ENCODE measurements at regions not wholly inside any gene's neighbourhood (a gene's known extent, or its start where the extent isn't known, plus 50 kb on each side); places are given as distances from the start of the nearest gene placed in this dataset.
"Not testable (repeated sequence)": the region's sequence is repeated elsewhere in the genome, so short reads cannot be mapped to it uniquely, and the experiment has no call there.

DNA sequence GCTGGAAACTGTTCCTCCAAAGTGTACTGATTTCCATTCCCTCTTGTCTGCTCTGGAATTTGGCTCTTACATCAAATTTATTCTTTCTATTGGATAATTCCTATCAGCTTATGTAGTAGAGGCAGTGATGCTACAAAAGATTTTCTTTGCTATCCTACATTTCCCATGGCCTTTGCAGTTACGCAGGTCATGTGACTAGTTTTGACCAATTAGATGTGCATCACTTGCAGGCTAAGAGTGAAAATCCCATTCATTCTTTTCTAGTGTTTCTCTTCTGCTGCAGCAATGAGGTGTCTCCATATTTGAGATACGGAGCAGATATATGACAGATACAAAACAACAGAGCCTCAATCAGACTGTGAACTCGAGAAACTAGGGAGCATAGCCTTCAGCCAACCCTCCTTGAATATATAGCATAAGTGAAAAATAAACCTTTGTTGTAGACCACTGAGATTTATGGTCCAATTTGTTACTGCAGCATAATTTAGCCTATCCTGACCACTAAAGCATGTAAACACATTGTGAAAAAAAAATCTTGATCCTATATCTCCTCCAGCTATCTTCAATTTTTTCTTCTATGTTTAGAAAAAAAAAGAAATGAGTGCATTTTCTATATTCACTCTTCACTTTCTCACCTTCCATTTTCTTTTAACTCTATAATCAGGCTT is 102.0 kb downstream of the HNMT start:
- intact Hi-C loops (cut with micrococcal nuclease), result no loop called here
- no peak for ATAC-seq

DNA sequence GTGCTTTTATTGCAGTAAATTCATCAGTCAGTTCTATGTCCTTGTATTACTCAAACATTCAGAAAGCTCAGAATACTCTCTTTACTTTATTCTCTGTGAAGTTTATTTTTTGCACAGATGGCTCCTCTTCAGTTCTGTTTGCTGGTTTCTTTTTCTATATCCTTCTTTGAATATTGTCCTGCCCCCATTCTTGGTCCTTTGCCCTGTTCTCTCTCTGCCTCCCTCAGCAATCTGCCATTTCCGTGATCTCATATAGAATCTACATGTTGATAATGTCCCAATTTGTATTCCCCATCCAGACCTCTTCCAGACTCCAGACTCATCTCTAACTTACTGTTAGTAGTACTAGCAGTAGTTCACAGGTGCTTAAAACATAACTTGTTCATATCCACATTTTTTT is 102.6 kb downstream of the HNMT start:
- no peak for DNase-seq
- intact Hi-C loops (cut with micrococcal nuclease), result no loop called here
- ATAC-seq, result no peak

More for the DNA sequence above, 102.0 kb downstream of the HNMT start:
- no peak for DNase-seq

GRCh38 chr2:138068669-138069068 is 104.4 kb downstream of the HNMT start:
- DNase-seq; intact Hi-C loops (cut with micrococcal nuclease); ATAC-seq: not testable (repeated sequence)

GRCh38 chr2:138071042-138071719 is 106.9 kb downstream of the HNMT start:
- intact Hi-C loops (cut with micrococcal nuclease); ATAC-seq; DNase-seq: not testable (repeated sequence)

GRCh38 chr2:138071720-138072719 is 107.7 kb downstream of the HNMT start:
- DNase-seq, result no peak
- peak; percentile 17 for ATAC-seq
- intact Hi-C loops (cut with micrococcal nuclease), result no loop called here

- ATAC-seq (no peak), DNase-seq (no peak)
- intact Hi-C loops (cut with micrococcal nuclease), result no loop called here
Measured at GRCh38 chr2:138078153-138078552, 113.9 kb downstream of the HNMT start.

DNA sequence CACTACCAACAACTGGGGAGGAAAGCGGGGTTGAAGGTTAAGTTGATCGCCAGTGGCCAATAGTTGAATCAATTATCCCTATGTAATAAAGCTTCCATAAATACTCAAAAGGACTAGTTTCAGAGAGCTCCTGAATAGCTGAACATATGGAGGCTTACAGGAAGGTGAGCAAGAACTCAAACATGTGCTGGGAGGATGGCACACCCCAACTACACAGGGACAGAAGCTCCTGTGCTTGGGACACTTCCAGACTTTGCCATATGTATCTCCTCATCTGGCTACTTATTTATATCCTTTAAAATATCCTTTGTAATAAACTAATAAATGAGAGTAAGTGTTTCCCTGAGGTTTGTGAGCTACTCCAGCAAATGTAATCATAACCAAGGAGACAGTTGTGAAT is 115.7 kb downstream of the HNMT start:
- intact Hi-C loops (cut with micrococcal nuclease), result no loop called here
- ATAC-seq (no peak), DNase-seq (no peak)

GRCh38 chr2:138081225-138082073 is 117.2 kb downstream of the HNMT start:
- no peak for ATAC-seq
- DNase-seq, result no peak
- intact Hi-C loops (cut with micrococcal nuclease), result no loop called here

- intact Hi-C loops (cut with micrococcal nuclease), result no loop called here
- DNase-seq (no peak), ATAC-seq (no peak)
Measured at GRCh38 chr2:138084206-138084605, 119.9 kb downstream of the HNMT start.

DNA sequence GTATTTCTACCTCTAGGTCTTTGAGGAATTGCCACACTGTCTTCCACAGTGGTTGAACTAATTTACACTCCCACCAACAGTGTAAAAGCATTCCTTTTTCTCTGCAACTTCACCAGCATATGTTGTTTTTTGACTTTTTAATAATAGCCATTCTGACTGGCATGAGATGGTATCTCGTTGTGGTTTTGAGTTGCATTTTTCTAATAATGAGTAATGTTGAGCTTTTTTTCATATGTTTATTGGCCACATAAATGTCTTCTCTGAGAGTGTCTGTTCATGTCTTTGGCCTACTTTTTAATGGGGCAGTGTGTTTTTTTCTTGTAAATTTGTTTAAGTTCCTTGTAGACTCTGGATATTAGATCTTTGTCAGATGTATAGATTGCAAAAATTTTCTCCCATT is 121.2 kb downstream of the HNMT start:
- ATAC-seq; intact Hi-C loops (cut with micrococcal nuclease); DNase-seq: not testable (repeated sequence)

GRCh38 chr2:138086576-138086975 is 122.3 kb downstream of the HNMT start:
- intact Hi-C loops (cut with micrococcal nuclease), result no loop called here
- ATAC-seq (peak; percentile 79), DNase-seq (peak; percentile 41)

GRCh38 chr2:138087751-138088593 is 123.7 kb downstream of the HNMT start:
- intact Hi-C loops (cut with micrococcal nuclease), result no loop called here
- DNase-seq, result no peak
- no peak for ATAC-seq

DNA sequence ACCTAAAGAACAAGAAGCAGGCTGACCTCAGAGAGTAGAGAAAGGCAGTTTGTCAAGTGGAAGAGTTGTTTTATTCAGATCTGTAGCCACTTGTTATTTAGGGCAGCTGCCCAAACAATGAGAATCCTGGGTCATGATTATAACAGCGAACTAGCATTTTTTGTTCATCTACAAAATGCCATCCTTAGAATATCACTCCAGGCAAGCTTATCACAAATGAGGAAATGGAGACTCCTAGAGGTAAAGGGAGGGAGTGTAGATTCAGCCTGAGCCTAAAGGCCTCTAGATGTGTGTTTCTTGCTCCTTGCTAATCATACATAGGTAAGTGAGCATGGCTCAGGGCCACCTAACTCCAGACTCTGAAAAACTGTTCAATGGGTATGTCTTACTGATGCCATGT is 126.1 kb downstream of the HNMT start:
- DNase-seq (no peak), ATAC-seq (peak; percentile 52)
- intact Hi-C loops (cut with micrococcal nuclease), result loop anchor here (10.0 kb wide), 1 partner anchor 146 kb away; no protein-coding TSS in a partner anchor

DNA sequence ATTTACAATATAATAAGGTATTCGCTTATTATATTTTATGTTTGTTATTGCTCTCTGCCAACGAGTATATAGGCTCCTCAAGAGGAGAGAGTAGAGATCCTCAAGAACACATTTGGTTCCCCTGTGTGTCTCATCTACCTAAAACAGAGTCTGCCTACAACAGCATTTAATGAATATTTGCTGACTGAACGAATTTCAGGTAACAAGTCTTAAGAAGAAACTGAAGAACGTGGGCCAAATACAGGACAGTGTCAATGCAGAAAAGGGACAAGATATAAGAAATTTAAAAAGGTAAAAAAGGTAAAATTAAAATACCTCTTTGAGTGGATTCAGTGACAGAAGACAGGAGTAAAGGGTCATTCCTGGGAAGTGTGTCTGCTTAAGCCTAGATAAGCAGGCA is 129.2 kb downstream of the HNMT start:
- DNase-seq (no peak), ATAC-seq (no peak)
- intact Hi-C loops (cut with micrococcal nuclease), result loop anchor here (10.0 kb wide), 1 partner anchor 149 kb away; no protein-coding TSS in a partner anchor

DNA sequence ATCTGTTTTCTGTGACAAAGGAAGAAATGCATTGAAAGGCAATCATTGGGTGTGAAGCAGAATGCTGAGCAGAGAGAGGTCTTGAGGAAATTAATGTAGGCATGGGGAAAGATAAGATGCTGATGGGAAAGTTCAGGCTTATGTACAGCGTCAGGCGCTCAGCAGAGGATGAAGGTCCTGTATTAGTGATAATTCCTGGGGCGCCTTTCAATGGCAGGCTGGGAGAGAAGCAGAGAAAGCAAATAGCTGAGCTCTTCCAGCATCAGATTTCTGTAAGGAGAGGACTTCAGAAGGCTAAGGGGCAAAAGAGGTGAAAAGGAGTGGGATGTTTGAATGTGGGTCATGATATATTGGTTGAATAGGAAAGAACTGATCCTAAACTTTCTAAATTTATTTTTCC is 129.8 kb downstream of the HNMT start:
- DNase-seq (no peak), ATAC-seq (no peak)
- intact Hi-C loops (cut with micrococcal nuclease), result loop anchor here (10.0 kb wide), 1 partner anchor 149 kb away; no protein-coding TSS in a partner anchor

GRCh38 chr2:138095336-138095735 is 131.1 kb downstream of the HNMT start:
- ATAC-seq, result no peak
- intact Hi-C loops (cut with micrococcal nuclease), result loop anchor here (10.0 kb wide), 1 partner anchor 151 kb away; no protein-coding TSS in a partner anchor

DNA sequence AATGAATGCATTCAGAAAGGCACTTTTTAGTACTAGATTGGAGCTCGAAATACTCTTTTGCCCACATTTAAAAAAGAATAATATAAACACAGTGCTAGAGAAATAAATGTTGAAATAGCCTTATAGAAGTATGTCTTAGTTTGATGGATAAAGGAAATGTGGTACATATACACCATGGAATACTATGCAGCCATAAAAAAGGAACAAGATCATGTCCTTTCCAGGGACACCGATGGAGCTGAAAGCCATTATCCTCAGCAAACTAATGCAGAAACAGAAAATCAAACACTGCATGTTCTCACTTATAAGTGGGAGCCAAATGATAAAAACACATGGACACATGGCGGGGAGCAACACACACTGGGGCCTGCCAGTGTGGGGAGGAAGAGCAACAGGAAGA is 135.0 kb downstream of the HNMT start:
- not testable (repeated sequence) for DNase-seq, ATAC-seq
- intact Hi-C loops (cut with micrococcal nuclease), result loop anchor here (10.0 kb wide), 1 partner anchor 154 kb away; no protein-coding TSS in a partner anchor

More at GRCh38 chr2:138095336-138095735, 131.1 kb downstream of the HNMT start:
- DNase-seq, result no peak

DNA sequence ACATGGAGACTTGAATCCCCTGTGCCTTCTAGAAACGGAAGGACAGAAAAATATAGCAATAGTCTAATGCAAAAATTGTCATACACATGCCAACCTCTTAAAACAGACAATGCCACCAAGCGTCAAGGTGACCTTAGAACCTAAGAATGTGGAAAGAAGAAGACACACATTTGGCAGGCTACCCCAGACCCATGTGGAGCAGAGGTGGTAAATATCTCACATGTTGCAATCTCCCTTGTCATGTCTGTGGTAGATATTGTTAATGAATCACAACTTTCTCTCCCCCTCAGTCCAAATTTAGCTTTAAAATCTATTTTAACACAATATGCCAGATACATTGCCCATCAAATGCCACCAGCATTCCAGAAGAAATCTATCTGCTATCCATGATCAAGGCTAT is 137.4 kb downstream of the HNMT start:
- intact Hi-C loops (cut with micrococcal nuclease), result no loop called here
- ATAC-seq (no peak), DNase-seq (no peak)
